BE2C (cell line): ENCODE measurements at regions not wholly inside any gene's neighbourhood (a gene's known extent, or its start where the extent isn't known, plus 50 kb on each side); places are given as distances from the start of the nearest gene placed in this dataset.

ENCODE experiments used
- DNase-seq: peaks from one replicate; pipeline ENCODE4 v3.0.0-alpha.2; 2020
- H3K27me3 ChIP-seq: fragments of 250-450 bp; sonication (Bioruptor Pico); 2 replicates; pipeline ENCODE4 v1.5.1; 2020; ENCODE audit warnings: mild to moderate bottlenecking
- H3K36me3 ChIP-seq: fragments of 250-450 bp; sonication (Bioruptor Pico); 2 replicates; pipeline ENCODE4 v1.5.1; 2020; ENCODE audit warnings: mild to moderate bottlenecking
- H3K4me1 ChIP-seq: fragments of 250-450 bp; sonication (Bioruptor Pico); 2 replicates; pipeline ENCODE4 v1.5.1; 2020
- H3K4me3 ChIP-seq: 2 replicates; pipeline ENCODE4 v1.5.1; 2011; ENCODE audit warnings: low read depth, low read length
- H3K9me3 ChIP-seq: fragments of 250-450 bp; sonication (Bioruptor Pico); 2 replicates; pipeline ENCODE4 v1.5.1; 2020
- TF ChIP-seq, protein P1 (sequence below): IDR thresholded peaks from 2 replicates; pipeline ENCODE4 v1.5.1; 2012; ENCODE audit warnings: mild to moderate bottlenecking, low read depth, low read length

DNA sequence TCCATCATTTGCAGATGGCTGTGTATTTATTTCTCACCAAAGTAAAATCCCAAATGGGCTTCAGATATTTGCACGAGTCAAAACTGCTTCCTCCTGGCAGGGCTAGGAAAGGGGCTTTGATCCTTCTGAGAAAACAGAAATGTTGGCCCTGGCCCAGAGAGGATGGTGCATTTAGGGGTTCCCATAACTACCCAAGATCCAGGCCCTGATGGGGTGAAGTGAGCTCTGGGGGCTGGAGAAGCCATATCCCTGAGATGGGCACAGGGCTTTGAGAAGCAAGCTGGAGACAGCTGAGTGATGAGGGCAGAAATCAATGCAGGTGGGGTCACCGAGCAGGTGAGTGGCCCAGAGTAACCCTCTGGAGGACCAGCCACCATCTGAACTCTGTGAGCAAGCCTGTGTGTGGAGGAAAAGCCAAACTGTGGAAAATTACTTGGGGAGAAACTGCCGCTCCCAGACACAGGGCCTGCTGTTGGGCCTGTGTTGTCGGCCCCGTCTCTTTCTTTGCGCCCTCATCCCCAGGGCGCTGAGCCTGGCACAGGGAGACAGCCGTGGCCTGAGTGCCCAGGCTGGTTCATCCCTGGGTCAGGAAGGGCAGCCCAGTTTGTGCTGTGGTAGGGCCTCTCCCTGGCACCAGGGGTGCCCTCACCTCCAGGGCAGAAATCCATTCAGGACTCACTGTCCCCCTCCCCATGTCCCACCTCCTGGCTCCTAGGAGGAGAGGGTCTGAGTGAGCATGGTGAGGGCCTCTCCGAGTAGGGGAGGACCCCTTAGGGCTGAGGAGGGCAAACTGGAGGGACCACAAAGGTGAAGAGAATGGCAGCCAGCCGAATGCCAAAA is 167.8 kb upstream of the HAAO start:
- TF ChIP-seq, protein P1, sequence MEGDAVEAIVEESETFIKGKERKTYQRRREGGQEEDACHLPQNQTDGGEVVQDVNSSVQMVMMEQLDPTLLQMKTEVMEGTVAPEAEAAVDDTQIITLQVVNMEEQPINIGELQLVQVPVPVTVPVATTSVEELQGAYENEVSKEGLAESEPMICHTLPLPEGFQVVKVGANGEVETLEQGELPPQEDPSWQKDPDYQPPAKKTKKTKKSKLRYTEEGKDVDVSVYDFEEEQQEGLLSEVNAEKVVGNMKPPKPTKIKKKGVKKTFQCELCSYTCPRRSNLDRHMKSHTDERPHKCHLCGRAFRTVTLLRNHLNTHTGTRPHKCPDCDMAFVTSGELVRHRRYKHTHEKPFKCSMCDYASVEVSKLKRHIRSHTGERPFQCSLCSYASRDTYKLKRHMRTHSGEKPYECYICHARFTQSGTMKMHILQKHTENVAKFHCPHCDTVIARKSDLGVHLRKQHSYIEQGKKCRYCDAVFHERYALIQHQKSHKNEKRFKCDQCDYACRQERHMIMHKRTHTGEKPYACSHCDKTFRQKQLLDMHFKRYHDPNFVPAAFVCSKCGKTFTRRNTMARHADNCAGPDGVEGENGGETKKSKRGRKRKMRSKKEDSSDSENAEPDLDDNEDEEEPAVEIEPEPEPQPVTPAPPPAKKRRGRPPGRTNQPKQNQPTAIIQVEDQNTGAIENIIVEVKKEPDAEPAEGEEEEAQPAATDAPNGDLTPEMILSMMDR, result no peak
- no peaks in the 10 kb centered on the region for H3K36me3 ChIP-seq
- DNase-seq, result no peak
- no peaks in the 10 kb centered on the region; the same call in 1 of the 2 replicates for H3K4me1 ChIP-seq
- no peak overlapping the region for H3K4me3 ChIP-seq
- no peaks in the 10 kb centered on the region for H3K9me3 ChIP-seq
- H3K27me3 ChIP-seq, result no peaks in the 10 kb centered on the region

DNA sequence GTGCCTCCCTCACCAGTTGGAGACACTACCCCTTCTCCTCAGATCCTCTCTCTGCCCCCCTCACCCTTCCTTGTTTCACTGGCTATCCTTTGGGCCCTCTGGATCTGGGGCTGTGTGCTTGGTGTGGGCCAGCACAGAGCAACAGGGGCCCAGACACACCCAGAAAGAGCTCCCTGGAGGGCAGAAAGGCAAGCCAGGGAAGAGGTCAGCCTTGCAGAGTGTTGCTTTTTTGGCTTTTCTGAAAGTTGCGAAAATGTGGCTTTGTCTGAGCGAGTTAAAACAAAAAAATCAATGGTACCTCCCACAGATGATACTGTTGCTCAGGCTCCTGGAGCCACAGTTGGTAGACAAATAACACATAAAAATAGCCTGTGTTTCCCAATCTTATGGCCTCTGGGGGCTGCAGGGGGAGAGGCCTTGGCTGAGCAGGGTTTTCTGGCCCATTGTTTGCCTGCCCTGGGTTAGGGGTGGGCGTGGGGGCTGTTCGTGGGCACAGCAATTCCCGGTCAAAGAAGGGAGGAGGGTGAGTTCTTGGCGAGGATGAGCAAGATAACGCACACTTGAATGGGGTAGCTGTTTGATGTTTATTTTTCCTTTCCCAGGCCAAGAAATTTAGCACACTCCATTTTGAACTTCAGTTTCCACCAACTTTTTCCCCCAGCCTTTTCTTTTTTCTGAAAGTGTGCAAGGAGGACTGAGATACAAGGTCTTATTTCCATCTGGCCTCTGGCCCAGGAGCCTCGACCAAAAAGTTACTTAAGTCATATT is 167.0 kb upstream of the HAAO start:
- Histone ChIP-seq H3K36me3 (no peaks in the 10 kb centered on the region), H3K9me3 (no peaks in the 10 kb centered on the region), H3K27me3 (no peaks in the 10 kb centered on the region), H3K4me3 (no peak overlapping the region), H3K4me1 (no peaks in the 10 kb centered on the region; the same call in 1 of the 2 replicates)
- TF ChIP-seq, protein P1, result no peak
- no peak for DNase-seq

DNA sequence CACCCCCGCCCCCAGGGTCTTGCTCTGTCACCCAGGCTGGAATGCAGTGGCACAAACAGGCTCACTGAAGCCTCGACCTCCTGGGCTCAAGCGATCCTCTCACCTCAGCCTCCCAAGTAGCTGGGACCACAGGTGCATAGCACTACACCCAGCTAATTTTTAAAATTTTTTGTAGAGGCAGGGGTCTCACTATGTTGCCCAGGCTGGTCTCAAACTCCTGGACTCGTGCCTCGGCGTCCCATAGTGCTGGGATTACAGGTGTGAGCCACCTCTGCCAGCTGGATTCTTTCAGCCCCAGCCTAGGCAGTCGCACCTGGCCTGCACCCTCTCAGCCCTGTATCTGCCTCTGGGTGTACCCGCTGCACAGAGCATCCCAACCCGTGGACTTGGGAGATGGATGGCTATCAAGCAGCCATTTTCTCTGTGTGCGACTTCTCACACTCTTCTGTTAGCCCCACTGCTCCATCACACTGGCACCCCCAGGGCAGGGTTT is 166.4 kb upstream of the HAAO start:
- no peaks in the 10 kb centered on the region for H3K27me3 ChIP-seq
- H3K9me3 ChIP-seq, result no peaks in the 10 kb centered on the region
- H3K4me3 ChIP-seq, result no peak overlapping the region
- H3K36me3 ChIP-seq, result no peaks in the 10 kb centered on the region
- no peak for DNase-seq
- TF ChIP-seq, protein P1, result no peak
- no peaks in the 10 kb centered on the region; the same call in 1 of the 2 replicates for H3K4me1 ChIP-seq

DNA sequence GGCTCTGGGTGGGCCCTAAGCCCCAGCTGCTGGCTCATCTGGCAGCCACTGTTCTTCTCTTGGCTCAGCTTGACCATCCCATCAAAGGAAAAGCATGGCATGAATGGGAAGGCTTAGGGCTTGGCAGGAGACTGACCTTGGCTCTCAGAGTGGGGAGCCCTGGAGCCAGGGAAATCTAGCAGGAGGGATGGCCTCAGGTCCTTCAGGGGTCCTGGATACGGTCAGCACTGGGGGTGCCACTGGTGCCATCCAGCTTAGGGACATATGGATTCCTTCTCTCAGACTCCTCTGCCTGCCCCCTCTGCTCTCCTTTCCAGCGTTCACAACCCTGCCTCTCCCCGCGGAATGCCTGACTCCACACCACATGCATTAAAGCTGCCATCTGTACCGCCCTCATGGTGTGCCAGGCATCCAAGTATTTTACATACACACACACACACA is 165.5 kb upstream of the HAAO start:
- H3K9me3 ChIP-seq, result no peaks in the 10 kb centered on the region
- TF ChIP-seq, protein P1, result no peak
- DNase-seq, result no peak

DNA sequence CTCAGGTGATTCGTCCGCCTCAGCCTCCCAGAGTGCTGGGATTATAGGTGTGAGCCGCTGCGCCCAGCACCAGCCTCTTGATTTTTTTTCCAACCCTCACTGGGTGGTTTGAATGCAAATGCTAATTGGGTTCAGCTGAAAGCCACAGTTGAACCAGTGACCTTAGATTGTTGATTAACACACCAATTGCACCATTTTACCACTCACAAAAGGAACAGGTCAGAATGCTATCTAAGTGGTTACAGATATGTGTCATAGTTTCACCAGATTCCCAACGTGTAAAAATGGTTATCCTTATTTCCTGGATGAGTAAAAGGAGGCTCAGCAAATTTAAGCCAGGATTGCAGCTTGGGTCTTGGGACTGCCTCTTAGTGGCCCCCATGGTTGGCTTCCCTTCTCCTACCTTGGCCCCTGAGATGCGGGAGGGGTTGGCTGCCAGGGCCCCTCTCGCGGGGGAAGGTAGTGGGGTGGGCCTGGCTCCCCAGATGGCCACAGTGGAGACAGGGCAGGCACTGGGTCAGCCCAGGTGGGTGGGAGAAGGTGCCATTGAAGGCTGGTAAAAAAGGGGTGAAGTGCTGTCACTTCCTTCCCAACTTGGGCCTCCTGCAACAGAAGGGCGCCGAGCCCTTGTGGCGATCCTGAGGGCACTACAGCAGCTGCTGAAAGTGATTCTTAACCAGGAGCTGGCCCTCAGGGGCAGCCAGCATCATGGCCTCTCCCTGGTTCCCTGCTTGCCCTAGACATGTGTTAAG is 164.9 kb upstream of the HAAO start:
- Histone ChIP-seq H3K36me3 (no peaks in the 10 kb centered on the region), H3K4me1 (no peaks in the 10 kb centered on the region; the same call in 1 of the 2 replicates), H3K4me3 (no peak overlapping the region), H3K9me3 (no peaks in the 10 kb centered on the region), H3K27me3 (no peaks in the 10 kb centered on the region)
- TF ChIP-seq, protein P1, result no peak
- DNase-seq, result no peak

More for the DNA sequence above, 165.5 kb upstream of the HAAO start:
- no peaks in the 10 kb centered on the region for H3K27me3 ChIP-seq
- no peak overlapping the region for H3K4me3 ChIP-seq
- no peaks in the 10 kb centered on the region for H3K36me3 ChIP-seq
- no peaks in the 10 kb centered on the region; the same call in 1 of the 2 replicates for H3K4me1 ChIP-seq
